Jurkat, Clone E6-1 (cell line): ENCODE measurements at regions not wholly inside any gene's neighbourhood (a gene's known extent, or its start where the extent isn't known, plus 50 kb on each side); places are given as distances from the start of the nearest gene placed in this dataset.

ENCODE experiments used
- DNase-seq: peaks from one replicate; pipeline ENCODE4 v3.0.0-alpha.2; 2011; ENCODE audit warnings: low read depth, low spot score
- H3K4me3 ChIP-seq: 2 replicates; pipeline ENCODE4 v1.5.1; 2011; ENCODE audit warnings: mild to moderate bottlenecking, low read length, control low read depth, moderate library complexity

DNA sequence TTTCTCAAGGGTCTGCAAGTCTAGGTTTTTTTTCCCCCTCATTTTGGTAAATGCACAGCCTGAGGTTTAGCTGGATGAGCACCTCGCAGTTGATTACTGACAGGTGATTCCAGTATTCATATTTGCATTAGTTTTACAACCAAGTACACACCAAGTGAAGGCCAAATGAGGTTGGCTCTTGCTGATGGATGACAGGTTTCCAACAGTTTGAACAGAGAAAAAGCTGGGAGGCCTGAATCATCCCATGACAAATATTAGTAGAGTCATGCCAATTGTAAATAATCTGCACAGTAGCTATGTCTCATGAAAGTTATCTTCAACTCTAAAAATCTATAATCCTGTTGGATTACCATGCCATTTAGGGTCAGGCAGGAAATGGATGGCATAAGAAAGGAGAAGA is 399.8 kb downstream of the HTR7 start:
- no peak for DNase-seq
- no peak overlapping the region for H3K4me3 ChIP-seq

DNA sequence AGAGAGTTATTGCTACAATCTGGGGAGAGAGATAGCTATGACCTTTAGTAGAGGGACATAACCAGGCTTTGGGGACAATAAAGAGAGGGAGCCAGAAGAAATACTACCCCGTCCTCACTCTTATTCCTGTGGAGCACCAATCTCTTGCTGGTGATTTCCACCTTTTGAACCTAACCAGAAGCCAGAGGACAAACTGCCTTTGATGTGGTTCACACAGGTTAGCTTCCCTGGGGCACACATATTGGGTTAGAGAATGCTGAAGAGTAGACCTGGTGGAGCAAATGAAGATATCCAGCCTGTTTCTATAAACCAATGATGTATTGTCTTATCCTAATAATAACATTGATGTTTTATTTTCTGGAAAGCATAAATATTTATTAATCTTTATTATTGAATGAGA is 399.3 kb downstream of the HTR7 start:
- no peak overlapping the region for H3K4me3 ChIP-seq
- no peak for DNase-seq

DNA sequence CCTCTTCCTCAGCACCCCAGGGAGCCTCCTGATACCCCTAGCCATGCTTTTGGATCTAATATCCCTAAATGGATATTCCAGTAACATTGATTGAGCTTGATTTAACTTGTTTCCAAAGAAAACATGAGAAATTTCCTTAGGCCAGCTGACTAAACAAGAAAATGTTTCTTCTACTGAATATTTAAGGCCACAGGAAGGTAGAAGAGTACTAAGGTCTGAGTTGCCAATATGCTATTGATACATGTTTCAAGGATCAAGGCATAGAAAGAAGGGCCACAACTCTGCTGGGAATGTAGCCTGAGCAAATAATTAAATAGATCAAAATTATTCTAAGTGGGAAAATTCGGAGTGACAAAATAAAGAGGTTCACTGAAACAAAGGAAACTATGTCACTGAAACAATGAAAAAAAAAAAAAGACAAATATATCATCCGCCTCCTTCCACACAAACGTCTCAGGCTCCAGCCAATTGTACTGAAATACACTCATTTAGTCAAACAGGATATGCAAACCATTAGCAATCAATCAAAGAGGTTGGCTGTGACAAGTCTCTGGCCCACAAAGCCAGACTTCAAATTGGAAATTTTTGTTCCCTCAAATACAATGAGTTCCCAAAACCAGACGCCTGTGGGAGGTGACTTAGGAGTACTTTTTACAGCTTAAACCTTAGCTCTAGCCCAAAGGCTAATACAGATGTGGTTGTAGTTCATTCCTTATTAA is 396.2 kb downstream of the HTR7 start:
- H3K4me3 ChIP-seq: no peak overlapping the region

DNA sequence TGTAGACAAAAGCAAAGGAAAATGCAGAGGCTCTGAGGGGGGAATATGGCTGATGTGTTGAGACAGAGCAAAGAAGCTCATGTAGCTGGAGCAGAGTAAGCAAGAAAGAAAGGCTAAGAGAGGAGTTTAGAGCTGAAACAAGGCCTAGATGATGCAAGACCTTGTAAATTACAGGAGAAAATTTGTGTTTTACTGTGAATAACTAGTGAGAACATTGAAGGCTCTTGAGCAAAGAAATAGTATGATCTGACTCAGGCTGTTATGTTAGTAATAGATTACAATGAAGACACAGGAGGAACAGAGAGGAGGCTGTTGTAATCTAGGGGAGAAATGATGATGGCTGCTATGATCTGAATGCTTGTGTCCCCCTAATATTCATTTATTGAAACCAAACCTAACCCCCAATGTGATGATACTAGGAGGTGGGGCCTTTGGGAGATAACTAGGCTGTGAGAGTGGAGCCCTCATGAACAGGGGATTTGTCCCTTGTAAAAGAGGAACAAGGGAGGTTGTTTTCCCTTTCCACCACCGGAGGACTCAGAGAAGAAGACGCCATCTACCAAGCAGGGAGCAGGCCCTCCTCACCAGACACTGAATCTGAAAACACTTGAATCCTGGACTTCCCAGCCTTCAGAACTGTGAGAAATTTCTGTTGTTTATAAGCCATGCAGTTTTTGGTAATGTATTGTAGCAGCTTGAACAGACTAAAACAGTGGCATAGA is 394.9 kb downstream of the HTR7 start:
- DNase-seq: no peak
- no peak overlapping the region for H3K4me3 ChIP-seq

More for the DNA sequence above, 396.2 kb downstream of the HTR7 start:
- no peak for DNase-seq

DNA sequence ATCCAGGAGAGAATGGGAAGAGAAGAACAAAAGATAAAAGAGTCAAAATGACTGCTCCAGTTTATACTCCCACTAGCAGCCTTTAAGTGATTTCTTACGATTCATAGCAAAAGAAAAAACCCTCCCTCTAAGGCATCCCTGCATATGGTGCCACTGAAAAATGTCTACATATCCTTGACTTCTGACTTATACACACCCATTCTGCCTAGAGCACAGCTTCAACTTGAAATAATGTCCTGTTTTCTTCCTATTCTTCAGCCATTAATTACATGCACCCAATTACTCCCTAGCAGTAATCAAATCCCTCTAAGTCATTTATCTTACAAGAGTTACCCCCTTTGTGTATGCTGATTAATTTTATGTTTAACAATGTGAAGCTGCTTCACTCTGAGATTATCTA is 393.5 kb downstream of the HTR7 start:
- DNase-seq: no peak
- H3K4me3 ChIP-seq: no peak overlapping the region

DNA sequence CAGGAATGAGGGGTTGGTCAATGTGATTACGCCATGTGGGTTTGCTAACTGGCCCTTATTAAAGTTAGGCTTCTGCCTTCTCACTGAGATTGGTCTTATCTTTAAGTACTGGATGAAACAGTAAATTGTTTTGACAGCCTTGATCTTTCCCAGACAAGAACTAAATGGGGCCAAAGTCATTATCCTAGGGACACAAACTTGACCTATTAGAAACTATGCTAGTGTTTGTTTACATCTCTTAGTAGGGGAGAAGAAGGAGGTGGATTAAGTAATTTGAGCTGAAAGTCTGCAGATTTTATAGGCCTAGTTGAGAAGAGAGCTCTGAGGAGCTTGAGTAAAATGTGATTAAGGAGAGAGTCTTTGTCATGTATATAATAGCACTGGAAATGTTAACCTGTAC is 386.9 kb downstream of the HTR7 start:
- no peak overlapping the region for H3K4me3 ChIP-seq
- no peak for DNase-seq

DNA sequence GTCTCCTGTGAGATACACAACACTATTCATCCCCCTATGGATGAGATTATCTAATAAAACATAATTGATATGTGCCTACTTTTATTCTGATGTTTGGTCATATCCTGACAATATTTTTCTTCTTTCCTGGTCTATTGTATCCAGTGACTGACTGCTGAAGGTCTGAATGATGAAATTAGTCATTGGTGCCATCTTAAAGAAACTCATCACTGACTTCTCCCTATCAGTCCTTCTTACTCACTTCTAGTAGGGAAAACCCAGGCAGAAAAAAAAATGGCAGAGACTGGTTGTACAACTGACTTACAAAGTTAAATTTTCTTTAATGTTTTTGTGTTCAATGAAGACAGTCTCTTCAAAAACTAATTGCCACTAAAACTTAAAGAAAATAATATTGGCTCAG is 377.4 kb downstream of the HTR7 start:
- H3K4me3 ChIP-seq: no peak overlapping the region
- no peak for DNase-seq

DNA sequence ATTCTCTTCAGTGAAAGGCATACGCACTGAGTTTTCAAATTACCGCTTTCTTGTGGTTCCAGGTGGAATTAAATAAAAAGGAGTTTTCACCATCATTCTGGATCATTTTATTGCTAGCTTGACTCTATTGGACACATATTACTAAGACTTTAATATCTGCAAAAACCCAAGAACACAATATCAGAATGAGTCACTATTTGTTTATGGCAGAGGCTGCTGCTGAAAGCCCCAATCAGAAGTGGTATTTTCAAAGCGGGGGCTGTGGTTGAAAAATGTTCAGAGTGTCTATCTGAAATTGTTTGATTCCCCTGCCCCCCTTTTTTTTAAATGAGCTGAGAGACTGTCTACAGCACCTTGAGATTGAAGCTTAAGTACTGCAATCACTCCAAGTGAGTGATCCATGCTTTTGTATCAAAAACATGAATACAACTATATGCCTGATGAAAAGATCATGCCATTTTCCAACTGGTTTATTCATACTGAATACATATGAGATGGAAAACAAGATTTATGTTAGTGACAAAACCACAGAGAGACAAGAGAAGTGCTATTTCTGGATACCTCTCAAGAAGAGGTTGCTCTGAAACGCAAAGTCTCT is 376.4 kb downstream of the HTR7 start:
- DNase-seq: no peak
- H3K4me3 ChIP-seq: no peak overlapping the region

DNA sequence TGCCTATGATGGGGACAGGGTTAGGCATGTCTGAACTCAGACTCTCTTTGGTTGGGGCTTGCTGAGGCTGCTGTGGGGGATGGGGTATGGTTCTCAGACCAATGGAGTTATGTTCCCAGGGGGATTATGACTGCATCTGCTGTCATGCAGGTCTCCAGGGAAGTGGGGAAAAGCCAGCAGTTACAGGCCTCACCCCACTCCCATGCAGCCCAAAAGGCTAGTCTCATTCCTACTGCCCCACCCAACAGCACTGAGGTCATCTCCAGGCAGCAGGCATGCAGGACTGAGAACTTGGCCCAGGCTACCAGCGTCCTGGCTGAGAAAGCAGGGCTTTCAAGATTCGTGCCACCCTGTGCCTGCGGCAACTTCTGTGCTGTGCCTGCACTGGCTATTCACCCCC is 373.3 kb downstream of the HTR7 start:
- no peak overlapping the region for H3K4me3 ChIP-seq
- DNase-seq: no peak

DNA sequence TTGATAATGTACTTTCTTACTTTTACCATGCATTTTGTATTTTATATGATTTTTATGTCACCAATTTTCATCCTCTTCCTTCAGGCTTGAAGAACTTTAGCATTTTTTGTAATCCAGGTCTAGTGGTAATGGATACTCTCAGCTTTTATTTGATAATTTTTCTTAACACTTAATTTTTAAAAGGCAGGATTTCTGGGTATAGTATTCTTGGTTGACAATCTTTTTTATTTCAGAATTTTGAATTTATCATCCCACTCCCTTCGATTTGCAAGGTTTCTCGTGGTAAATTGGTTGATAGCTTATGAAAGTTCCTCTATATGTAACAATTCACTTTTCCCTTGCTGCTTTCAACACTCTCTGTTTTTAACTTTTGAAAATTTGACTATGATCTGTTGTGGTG is 363.7 kb downstream of the HTR7 start:
- no peak overlapping the region for H3K4me3 ChIP-seq
- DNase-seq: no peak

DNA sequence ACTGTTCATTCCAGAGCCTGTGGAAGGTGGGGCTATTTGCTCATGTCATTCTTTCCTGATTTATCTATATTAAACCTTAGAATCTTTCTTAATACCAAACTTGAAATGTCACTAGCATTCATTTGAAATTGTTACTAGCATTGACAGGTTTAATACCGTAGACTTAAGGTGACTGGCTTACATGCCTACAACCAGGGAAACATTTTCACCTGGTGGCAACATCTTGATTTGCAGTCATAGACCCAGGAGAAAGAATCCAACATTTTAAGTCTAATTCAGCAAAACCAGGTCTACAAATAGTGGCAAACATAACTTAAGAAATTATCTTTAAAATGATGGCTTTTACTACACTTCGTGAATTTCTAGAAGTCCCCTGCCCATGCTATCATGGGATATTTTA is 353.7 kb downstream of the HTR7 start:
- H3K4me3 ChIP-seq: no peak overlapping the region

DNA sequence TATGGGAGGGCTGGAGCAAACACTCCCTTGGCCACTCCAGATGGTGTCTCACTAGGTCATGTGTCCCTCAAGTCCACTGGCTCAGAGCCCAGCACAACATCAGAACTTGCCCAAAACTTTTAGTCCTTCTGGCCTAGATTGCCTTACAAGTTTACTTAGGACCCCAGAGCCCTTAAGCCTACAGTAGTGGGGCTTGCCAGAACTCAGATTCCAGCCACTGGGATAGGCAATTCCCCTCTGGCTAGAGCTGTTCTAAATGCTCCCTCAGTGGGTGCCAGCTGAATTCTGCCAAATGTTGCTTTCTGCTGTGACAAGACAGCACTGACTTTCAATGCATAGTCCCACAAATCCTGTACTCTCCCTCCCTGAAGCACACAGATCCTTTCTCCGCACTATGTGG is 331.1 kb downstream of the HTR7 start:
- no peak overlapping the region for H3K4me3 ChIP-seq
- DNase-seq: no peak

More for the DNA sequence above, 353.7 kb downstream of the HTR7 start:
- no peak for DNase-seq

DNA sequence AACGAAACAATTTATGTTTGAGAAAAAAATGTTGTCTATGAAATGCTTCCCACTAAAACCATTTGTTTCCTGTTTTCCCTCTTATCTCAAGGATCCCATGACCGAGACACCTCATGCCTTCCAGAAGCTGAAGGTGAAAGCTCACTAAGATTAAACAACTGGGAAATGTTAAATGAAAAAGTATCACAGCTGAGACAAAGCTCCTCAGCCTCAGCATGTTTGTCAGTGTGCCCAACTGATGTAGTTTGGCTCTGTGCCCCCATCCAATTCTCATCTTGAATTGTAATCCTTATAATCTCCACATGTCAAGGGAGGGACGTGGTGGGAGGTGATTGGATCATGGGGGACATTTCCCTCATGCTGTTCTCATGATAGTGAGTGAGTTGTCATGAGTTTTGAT is 327.3 kb downstream of the HTR7 start:
- DNase-seq: no peak
- H3K4me3 ChIP-seq: no peak overlapping the region

DNA sequence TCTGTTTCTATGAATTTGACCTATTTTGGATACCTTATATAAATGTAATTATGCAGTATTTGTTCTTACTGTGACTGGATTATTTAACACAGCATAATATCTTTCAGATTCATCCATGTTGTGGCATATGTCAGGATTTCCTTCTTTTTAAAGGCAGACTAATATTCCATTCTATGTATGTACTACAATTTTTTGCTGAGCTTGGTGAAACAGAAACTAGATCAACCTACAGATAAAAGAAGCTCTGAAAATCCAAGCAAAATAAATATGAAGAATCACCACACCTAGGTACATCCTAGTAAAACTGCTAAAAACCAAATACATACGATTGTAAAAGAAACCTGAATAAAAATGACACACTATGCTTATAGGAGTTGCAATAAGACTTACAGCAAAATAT is 300.5 kb downstream of the HTR7 start:
- DNase-seq: no peak
- H3K4me3 ChIP-seq: no peak overlapping the region

DNA sequence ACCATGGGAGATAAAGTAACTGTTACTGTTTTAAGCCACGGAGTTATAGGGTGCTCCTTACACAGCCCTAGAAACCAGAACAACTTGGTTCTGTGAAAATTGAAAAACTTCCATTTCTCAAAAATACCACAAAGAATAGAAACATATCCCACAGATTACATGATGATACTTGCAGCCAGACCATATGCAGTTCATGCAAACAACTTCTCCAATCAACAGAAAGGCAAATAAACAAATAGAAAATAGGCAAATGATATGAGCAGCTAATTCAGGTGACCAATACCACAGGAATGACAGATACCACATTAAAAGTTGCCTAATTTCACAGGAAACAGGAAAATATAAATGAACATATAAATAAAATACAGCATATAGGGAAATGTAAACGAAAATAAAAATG is 297.5 kb downstream of the HTR7 start:
- no peak for DNase-seq
- no peak overlapping the region for H3K4me3 ChIP-seq

DNA sequence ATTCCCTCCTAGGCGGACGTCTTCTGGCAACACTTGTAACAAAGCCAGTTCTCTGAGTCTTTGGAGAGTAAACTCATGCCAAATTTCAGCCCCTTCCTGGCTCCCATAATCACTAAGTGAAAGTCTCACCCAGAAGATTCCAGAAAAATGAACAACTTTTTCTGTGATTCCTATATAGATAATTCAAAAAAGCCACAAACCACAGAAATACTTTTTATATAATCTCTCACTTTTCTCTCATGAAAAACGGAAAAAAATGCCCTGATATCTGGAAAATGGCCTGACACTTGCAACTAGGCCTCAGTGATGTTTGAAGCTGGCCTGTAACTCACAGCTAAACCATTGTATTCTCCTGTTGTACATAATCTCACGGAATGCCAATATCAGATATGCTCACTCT is 296.2 kb downstream of the HTR7 start:
- H3K4me3 ChIP-seq: no peak overlapping the region
- DNase-seq: no peak

DNA sequence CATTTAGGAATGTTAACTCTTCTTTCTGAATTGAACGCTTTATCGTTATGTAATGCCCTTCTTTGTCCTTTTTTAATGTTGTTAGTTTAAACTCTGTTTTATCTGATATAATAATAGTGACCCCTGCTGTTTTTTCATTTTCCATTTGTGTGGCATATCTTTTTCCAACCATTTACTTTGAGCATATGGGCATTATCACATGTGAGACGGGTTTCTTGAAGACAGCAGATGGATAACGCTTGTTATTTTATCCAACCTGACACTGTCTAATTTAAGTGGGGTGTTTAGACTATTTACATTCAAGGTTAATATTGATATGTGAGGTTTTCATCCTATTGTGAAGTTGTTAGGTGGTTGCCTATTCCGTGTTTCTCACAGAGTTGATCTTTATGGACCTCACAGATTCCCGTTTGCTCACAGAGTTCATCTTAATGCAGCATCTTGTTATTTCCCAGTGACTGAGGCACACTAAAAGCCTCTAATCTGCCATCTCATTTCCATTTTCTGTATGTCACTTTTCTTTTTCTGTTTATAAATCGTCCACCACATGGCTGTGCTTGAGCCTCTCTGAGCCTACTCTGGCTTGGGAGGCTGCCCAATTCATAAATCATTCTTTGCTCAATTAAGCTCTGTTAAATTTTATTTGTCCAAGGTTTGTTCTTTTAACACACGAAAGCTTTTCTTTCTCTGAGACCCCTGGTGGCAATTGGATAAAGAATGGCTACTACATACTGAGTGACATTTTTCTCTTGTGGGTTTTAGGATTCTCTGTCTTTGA is 286.2 kb downstream of the HTR7 start:
- DNase-seq: no peak
- no peak overlapping the region for H3K4me3 ChIP-seq

DNA sequence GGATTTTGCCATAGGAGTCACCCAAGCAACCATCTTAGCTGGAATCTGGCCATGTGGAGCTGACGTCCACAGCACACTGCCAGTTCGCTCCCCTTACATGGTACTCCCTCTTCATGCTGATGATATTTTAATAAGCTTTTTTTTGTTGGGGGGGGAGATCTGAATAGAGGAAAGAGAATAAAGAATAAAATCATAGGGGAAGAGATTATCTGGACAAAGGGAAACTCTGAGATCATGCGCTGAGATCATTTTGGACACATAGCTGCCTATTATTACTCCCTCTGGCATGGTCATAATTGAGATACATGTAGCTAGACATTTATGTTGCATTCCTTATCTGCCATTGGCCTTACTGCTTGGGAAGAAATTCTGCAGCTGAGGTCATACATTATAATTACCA is 282.7 kb downstream of the HTR7 start:
- H3K4me3 ChIP-seq: no peak overlapping the region
- DNase-seq: no peak

DNA sequence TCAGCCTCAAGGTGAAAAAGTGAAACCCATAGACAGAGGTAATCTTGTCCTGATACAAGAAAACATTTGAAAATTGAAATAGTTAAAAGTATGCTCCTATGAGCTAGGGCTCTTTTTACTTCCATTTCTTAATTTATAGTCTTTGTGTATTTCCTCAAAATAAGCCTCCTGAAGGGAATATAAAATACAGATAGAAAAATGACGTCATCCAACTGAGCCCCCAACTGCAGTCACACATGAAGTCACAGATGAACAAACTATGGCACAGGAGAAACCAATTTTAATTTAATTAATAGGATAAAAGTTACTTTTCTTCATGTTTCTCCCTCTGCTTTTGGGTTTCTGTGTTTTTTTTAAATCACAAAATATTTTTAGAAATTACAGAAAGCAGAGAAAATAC is 280.3 kb downstream of the HTR7 start:
- no peak for DNase-seq
- H3K4me3 ChIP-seq: no peak overlapping the region
